CD4-positive, CD25-positive, alpha-beta regulatory T cell (primary cell): ENCODE measurements at regions not wholly inside any gene's neighbourhood (a gene's known extent, or its start where the extent isn't known, plus 50 kb on each side); places are given as distances from the start of the nearest gene placed in this dataset.

ENCODE experiments used
- ATAC-seq, 2 donors: fragments of 150-1000 bp; cut with Tn5 transposase; one replicate each; pipeline ENCODE4 v1.10.0; 2021; ENCODE audit warnings: low read depth in 2 of 2, moderate number of reproducible peaks in 2 of 2, moderate library complexity in 1 of 2
- DNase-seq, 3 donors: peaks; one replicate each; pipeline versions ENCODE4 v3.0.0 to v3.0.0-alpha.2; 2012 to 2022; ENCODE audit warnings: mixed read lengths in 1 of 3
- H3K27ac ChIP-seq: one replicate; pipeline ENCODE4 v1.7.0; 2013; ENCODE audit warnings: mild to moderate bottlenecking, low read length; ENCODE audit not compliant: insufficient read depth, poor library complexity, severe bottlenecking
- H3K27me3 ChIP-seq: one replicate; pipeline ENCODE4 v1.7.0; 2013; ENCODE audit warnings: low read length; ENCODE audit not compliant: control insufficient read depth, insufficient read depth
- H3K36me3 ChIP-seq: one replicate; pipeline ENCODE4 v1.7.0; 2013; ENCODE audit warnings: mild to moderate bottlenecking, low read length, moderate library complexity; ENCODE audit not compliant: control insufficient read depth, insufficient read depth
- H3K4me1 ChIP-seq: 2 replicates; pipeline ENCODE4 v1.7.0; 2013; ENCODE audit warnings: mild to moderate bottlenecking, low read length; ENCODE audit not compliant: insufficient read depth, control insufficient read depth, poor library complexity, severe bottlenecking
- H3K4me3 ChIP-seq: one replicate; pipeline ENCODE4 v1.7.0; 2013; ENCODE audit warnings: low read depth, mild to moderate bottlenecking, low read length, moderate library complexity
- H3K9me3 ChIP-seq, 2 experiments: 1 replicate in 1 of 2; 2 replicates in 1 of 2; pipeline ENCODE4 v1.7.0; 2013; ENCODE audit warnings: low read length in 2 of 2, mild to moderate bottlenecking in 1 of 2, moderate library complexity in 1 of 2; ENCODE audit not compliant: control insufficient read depth in 2 of 2
- H3K27ac Mint-ChIP-seq, 3 donors: one replicate each; pipeline ENCODE4 v1.8.0; 2020 to 2022; ENCODE audit warnings: mild to moderate bottlenecking in 3 of 3, mixed read lengths in 3 of 3, moderate library complexity in 2 of 3
- H3K27me3 Mint-ChIP-seq: one replicate; pipeline ENCODE4 v1.8.0; 2022; ENCODE audit warnings: mild to moderate bottlenecking, mixed read lengths
- H3K36me3 Mint-ChIP-seq: one replicate; pipeline ENCODE4 v1.8.0; 2020; ENCODE audit warnings: mixed read lengths
- H3K4me1 Mint-ChIP-seq, 4 donors: one replicate each; pipeline ENCODE4 v1.8.0; 2020 to 2022; ENCODE audit warnings: mixed read lengths in 4 of 4, mild to moderate bottlenecking in 1 of 4
- H3K4me3 Mint-ChIP-seq, 4 donors: one replicate each; pipeline ENCODE4 v1.8.0; 2020 to 2022; ENCODE audit warnings: mild to moderate bottlenecking in 4 of 4, mixed read lengths in 4 of 4, moderate library complexity in 3 of 4
- H3K9me3 Mint-ChIP-seq, 7 donors: one replicate each; pipeline ENCODE4 v1.8.0; 2020 to 2022; ENCODE audit warnings: mixed read lengths in 7 of 7, mild to moderate bottlenecking in 3 of 7, moderate library complexity in 2 of 7

- Histone ChIP-seq H3K4me3 (peak overlapping the region; percentile 89), H3K36me3 (no peaks in the 10 kb centered on the region), H3K27me3 (no peaks in the 10 kb centered on the region), H3K4me1 (peaks cover 23% of the 10 kb centered on the region), H3K9me3 (no peaks in the 10 kb centered on the region), H3K27ac (no peak overlapping the region)
- Mint-ChIP-seq H3K27me3 (peaks cover 4% of the 10 kb centered on the region), H3K27ac (peak overlapping the region; percentile 93 to 97 (median 96)), H3K4me3 (peak overlapping the region; percentile 87 to 95 (median 92)), H3K4me1 (peaks cover 17 to 53% (median 42%) of the 10 kb centered on the region in 4 donors), H3K9me3 (no peaks in the 10 kb centered on the region), H3K36me3 (no peaks in the 10 kb centered on the region)
- ATAC-seq (no peak), DNase-seq (no peak)
Measured at GRCh38 chr15:60126661-60127060, 122.5 kb downstream of the FOXB1 start.

GRCh38 chr15:60128000-60128376 is 123.9 kb downstream of the FOXB1 start:
- H3K27me3 Mint-ChIP-seq, result peaks cover 4% of the 10 kb centered on the region
- peak overlapping the region; percentile 93 to 99 (median 96) for H3K27ac Mint-ChIP-seq
- peaks cover 23% of the 10 kb centered on the region for H3K4me1 ChIP-seq
- H3K27ac ChIP-seq, result peak overlapping the region; percentile 72
- no peak for ATAC-seq
- H3K4me3 ChIP-seq, result peak overlapping the region; percentile 89
- H3K4me1 Mint-ChIP-seq, result peaks cover 17 to 47% (median 35%) of the 10 kb centered on the region in 4 donors
- H3K9me3 Mint-ChIP-seq, result no peaks in the 10 kb centered on the region
- peak overlapping the region; percentile 87 to 95 (median 92) for H3K4me3 Mint-ChIP-seq
- H3K9me3 ChIP-seq, result no peaks in the 10 kb centered on the region
- no peaks in the 10 kb centered on the region for H3K36me3 ChIP-seq
- no peak for DNase-seq
- H3K36me3 Mint-ChIP-seq, result no peaks in the 10 kb centered on the region
- H3K27me3 ChIP-seq, result no peaks in the 10 kb centered on the region

- Mint-ChIP-seq H3K27ac (peak overlapping the region; percentile 93 to 99 (median 96)), H3K4me1 (peaks cover 17 to 47% (median 35%) of the 10 kb centered on the region in 4 donors), H3K27me3 (peaks cover 4% of the 10 kb centered on the region), H3K4me3 (peak overlapping the region; percentile 87 to 95 (median 92)), H3K36me3 (no peaks in the 10 kb centered on the region), H3K9me3 (no peaks in the 10 kb centered on the region)
- Histone ChIP-seq H3K4me1 (peaks cover 23% of the 10 kb centered on the region), H3K4me3 (peak overlapping the region; percentile 7), H3K9me3 (no peaks in the 10 kb centered on the region), H3K27ac (no peak overlapping the region), H3K36me3 (no peaks in the 10 kb centered on the region), H3K27me3 (no peaks in the 10 kb centered on the region)
- DNase-seq (no peak), ATAC-seq (no peak)
Measured at GRCh38 chr15:60128710-60129109, 124.6 kb downstream of the FOXB1 start.

- no peak overlapping the region for H3K27ac Mint-ChIP-seq
Measured at GRCh38 chr15:60130398-60130797, 126.3 kb downstream of the FOXB1 start.

GRCh38 chr15:60130821-60131220 is 126.7 kb downstream of the FOXB1 start:
- Mint-ChIP-seq H3K27me3 (peaks cover 16% of the 10 kb centered on the region), H3K4me1 (peaks cover 15 to 34% (median 24%) of the 10 kb centered on the region in 4 donors), H3K36me3 (no peaks in the 10 kb centered on the region), H3K27ac (no peak overlapping the region), H3K9me3 (peaks cover 0 to 2% (median 0%) of the 10 kb centered on the region in 7 donors), H3K4me3 (no peak overlapping the region)
- no peak overlapping the region for H3K4me3 ChIP-seq
- H3K36me3 ChIP-seq, result no peaks in the 10 kb centered on the region
- no peak for DNase-seq
- H3K9me3 ChIP-seq, result no peaks in the 10 kb centered on the region
- H3K4me1 ChIP-seq, result peaks cover 17% of the 10 kb centered on the region
- ATAC-seq, result no peak
- H3K27me3 ChIP-seq, result peaks cover 4% of the 10 kb centered on the region
- no peak overlapping the region for H3K27ac ChIP-seq

More at GRCh38 chr15:60130398-60130797, 126.3 kb downstream of the FOXB1 start:
- Mint-ChIP-seq H3K4me1 (peaks cover 15 to 36% (median 24%) of the 10 kb centered on the region in 4 donors), H3K36me3 (no peaks in the 10 kb centered on the region), H3K9me3 (peaks cover 0 to 2% (median 0%) of the 10 kb centered on the region in 7 donors), H3K27me3 (peaks cover 15% of the 10 kb centered on the region), H3K4me3 (no peak overlapping the region)
- H3K27ac ChIP-seq, result no peak overlapping the region
- H3K27me3 ChIP-seq, result peaks cover 2% of the 10 kb centered on the region
- no peaks in the 10 kb centered on the region for H3K9me3 ChIP-seq
- ATAC-seq, result no peak
- H3K36me3 ChIP-seq, result no peaks in the 10 kb centered on the region
- peaks cover 17% of the 10 kb centered on the region for H3K4me1 ChIP-seq
- no peak for DNase-seq
- no peak overlapping the region for H3K4me3 ChIP-seq

DNA sequence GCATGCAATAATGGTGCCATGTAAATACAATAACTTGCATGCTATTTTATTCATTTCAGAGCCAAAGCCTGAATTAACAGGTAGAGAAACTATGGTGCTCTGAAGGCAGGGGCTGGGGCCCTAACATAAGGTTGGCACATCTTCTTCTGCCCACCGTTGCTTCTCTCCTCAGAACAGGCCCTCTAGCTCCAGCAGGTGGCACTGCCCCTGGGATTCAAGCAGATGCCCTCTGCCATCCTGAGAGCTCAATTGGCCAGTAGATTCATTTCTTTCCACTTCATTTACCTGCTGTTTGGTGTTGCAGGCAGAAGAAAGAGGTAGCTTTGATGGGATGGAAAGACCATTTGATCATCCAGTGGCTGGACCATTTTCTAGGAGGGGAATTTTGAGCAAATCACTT is 130.5 kb downstream of the FOXB1 start:
- DNase-seq, result peak in 1 of 3 donors; percentile 23
- peaks cover 0 to 2% (median 0%) of the 10 kb centered on the region in 7 donors for H3K9me3 Mint-ChIP-seq

GRCh38 chr15:60135961-60136360 is 131.8 kb downstream of the FOXB1 start:
- DNase-seq, result no peak
- peaks cover 22% of the 10 kb centered on the region for H3K27me3 ChIP-seq
- no peaks in the 10 kb centered on the region for H3K4me1 Mint-ChIP-seq

More for the DNA sequence above, 130.5 kb downstream of the FOXB1 start:
- H3K27me3 ChIP-seq, result peaks cover 16% of the 10 kb centered on the region
- Mint-ChIP-seq H3K4me1 (no peaks in the 10 kb centered on the region), H3K27ac (no peak overlapping the region), H3K36me3 (no peaks in the 10 kb centered on the region), H3K27me3 (peaks cover 29% of the 10 kb centered on the region), H3K4me3 (no peak overlapping the region)
- H3K4me1 ChIP-seq, result no peaks in the 10 kb centered on the region
- ATAC-seq, result no peak
- no peaks in the 10 kb centered on the region for H3K9me3 ChIP-seq
- no peaks in the 10 kb centered on the region for H3K36me3 ChIP-seq
- no peak overlapping the region for H3K27ac ChIP-seq
- no peak overlapping the region for H3K4me3 ChIP-seq

GRCh38 chr15:60137711-60138396 is 133.7 kb downstream of the FOXB1 start:
- Mint-ChIP-seq H3K27me3 (peaks cover 57% of the 10 kb centered on the region), H3K4me3 (no peak overlapping the region), H3K4me1 (no peaks in the 10 kb centered on the region), H3K27ac (no peak overlapping the region), H3K9me3 (peaks cover 0 to 2% (median 0%) of the 10 kb centered on the region in 7 donors), H3K36me3 (no peaks in the 10 kb centered on the region)
- ATAC-seq (no peak), DNase-seq (no peak)
- H3K4me3 ChIP-seq, result no peak overlapping the region
- H3K27me3 ChIP-seq, result peaks cover 33% of the 10 kb centered on the region
- no peaks in the 10 kb centered on the region for H3K9me3 ChIP-seq
- no peaks in the 10 kb centered on the region for H3K36me3 ChIP-seq
- H3K4me1 ChIP-seq, result no peaks in the 10 kb centered on the region
- H3K27ac ChIP-seq, result no peak overlapping the region

More at GRCh38 chr15:60135961-60136360, 131.8 kb downstream of the FOXB1 start:
- no peaks in the 10 kb centered on the region for H3K9me3 ChIP-seq
- no peak overlapping the region for H3K4me3 ChIP-seq
- Mint-ChIP-seq H3K27ac (no peak overlapping the region), H3K36me3 (no peaks in the 10 kb centered on the region), H3K9me3 (peaks cover 0 to 2% (median 0%) of the 10 kb centered on the region in 7 donors), H3K4me3 (no peak overlapping the region), H3K27me3 (peaks cover 43% of the 10 kb centered on the region)
- no peak overlapping the region for H3K27ac ChIP-seq
- no peaks in the 10 kb centered on the region for H3K4me1 ChIP-seq
- ATAC-seq, result no peak
- no peaks in the 10 kb centered on the region for H3K36me3 ChIP-seq
